Mesendoderm (in vitro differentiated cells): ENCODE measurements at regions not wholly inside any gene's neighbourhood (a gene's known extent, or its start where the extent isn't known, plus 50 kb on each side); places are given as distances from the start of the nearest gene placed in this dataset.

Experiments used
- DNase-seq: peaks from one replicate; pipeline ENCODE4 v3.0.0; 2013
- H2AK5ac ChIP-seq: 2 replicates; pipeline ENCODE4 v1.6.1; 2013; ENCODE audit warnings: low read length, inconsistent platforms
- H2BK120ac ChIP-seq: 2 replicates; pipeline ENCODE4 v1.6.1; 2013; ENCODE audit warnings: low read depth, mild to moderate bottlenecking, low read length, moderate library complexity, mixed read lengths
- H2BK15ac ChIP-seq: replicated peaks from 2 replicates; pipeline ENCODE4 v1.6.1; 2013; ENCODE audit warnings: low read depth, mild to moderate bottlenecking, moderate library complexity
- H2BK5ac ChIP-seq: 2 replicates; pipeline ENCODE4 v1.6.1; 2013; ENCODE audit warnings: low read length, inconsistent platforms
- H3K18ac ChIP-seq: 2 replicates; pipeline ENCODE4 v1.6.1; 2013; ENCODE audit warnings: mild to moderate bottlenecking, low read length, mixed read lengths
- H3K23ac ChIP-seq: one replicate; pipeline ENCODE4 v1.6.1; 2013; ENCODE audit warnings: low read length
- H3K27ac ChIP-seq: 2 replicates; pipeline ENCODE4 v1.5.1; 2013; ENCODE audit warnings: low read depth, mild to moderate bottlenecking, inconsistent platforms, low read length, moderate library complexity
- H3K27me3 ChIP-seq: 2 replicates; pipeline ENCODE4 v1.6.1; 2013; ENCODE audit warnings: low read length, control low read depth, mild to moderate bottlenecking, inconsistent platforms; ENCODE audit not compliant: insufficient read depth, poor library complexity
- H3K36me3 ChIP-seq: 2 replicates; pipeline ENCODE4 v1.6.1; 2013; ENCODE audit warnings: low read length, inconsistent platforms; ENCODE audit not compliant: control insufficient read depth, insufficient read depth
- H3K4ac ChIP-seq: one replicate; pipeline ENCODE4 v1.6.1; 2013; ENCODE audit warnings: low read depth, mild to moderate bottlenecking, low read length, moderate library complexity
- H3K4me1 ChIP-seq: 2 replicates; pipeline ENCODE4 v1.6.1; 2013; ENCODE audit warnings: low read depth, low read length, inconsistent platforms; ENCODE audit not compliant: control insufficient read depth
- H3K4me2 ChIP-seq: 2 replicates; pipeline ENCODE4 v1.6.1; 2013; ENCODE audit warnings: low read length
- H3K4me3 ChIP-seq: 2 replicates; pipeline ENCODE4 v1.5.1; 2013; ENCODE audit warnings: mild to moderate bottlenecking, low read length
- H3K56ac ChIP-seq: one replicate; pipeline ENCODE4 v1.6.1; 2013; ENCODE audit warnings: low read length
- H3K79me1 ChIP-seq: 2 replicates; pipeline ENCODE4 v1.6.1; 2013; ENCODE audit warnings: low read length, inconsistent platforms
- H3K79me2 ChIP-seq: 2 replicates; pipeline ENCODE4 v1.6.1; 2013; ENCODE audit warnings: mild to moderate bottlenecking, low read length; ENCODE audit not compliant: control insufficient read depth, insufficient read depth
- H3K9ac ChIP-seq: 2 replicates; pipeline ENCODE4 v1.6.1; 2013; ENCODE audit warnings: low read length, inconsistent platforms
- H4K5ac ChIP-seq: one replicate; pipeline ENCODE4 v1.6.1; 2013; ENCODE audit warnings: low read length
- H4K8ac ChIP-seq: one replicate; pipeline ENCODE4 v1.6.1; 2013; ENCODE audit warnings: low read depth, mild to moderate bottlenecking, control low read depth, low read length, moderate library complexity
- WGBS: extraction: QIAGEN DNeasy Blood & Tissue Kit; methylation state at CpG from one replicate; pipeline ENCODE4 v1.1.7; 2013; ENCODE audit warnings: low lambda C conversion rate, missing lambda C conversion rate; ENCODE audit not compliant: insufficient coverage; ENCODE audit errors: extremely low coverage; 5-methylcytosine and 5-hydroxymethylcytosine counted together

DNA sequence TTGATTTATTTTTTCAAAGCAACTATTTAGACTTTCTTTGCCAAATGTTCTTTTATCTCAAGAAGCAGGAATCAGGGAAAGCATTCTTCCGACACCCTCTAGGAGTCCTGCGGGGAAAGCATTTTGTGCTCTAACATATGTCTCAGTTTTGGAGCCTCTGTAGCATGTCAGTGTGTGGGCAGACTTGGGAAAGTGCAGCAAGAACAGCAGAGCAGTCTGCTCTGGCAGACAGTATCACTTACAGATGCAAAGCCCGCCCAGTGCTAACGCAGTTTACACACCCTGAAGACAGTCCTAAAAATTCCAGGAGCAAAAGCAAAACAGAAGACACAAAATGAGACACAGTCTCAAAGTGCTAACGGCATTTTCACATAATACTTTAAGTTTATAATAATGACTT, 393.5 kb downstream of the KLF12 start:
- no peaks in the 10 kb centered on the region for H3K27me3 ChIP-seq
- H3K23ac ChIP-seq: no peak overlapping the region
- no peak overlapping the region for H4K8ac ChIP-seq
- no peak overlapping the region for H3K9ac ChIP-seq
- no peaks in the 10 kb centered on the region for H3K36me3 ChIP-seq
- no peak overlapping the region for H3K4ac ChIP-seq
- no CpG with 5 or more reads among the region's 5 CpGs for WGBS
- H3K4me1 ChIP-seq: peaks cover 7% of the 10 kb centered on the region
- H3K27ac ChIP-seq: no peak overlapping the region
- H2BK120ac ChIP-seq: no peak overlapping the region
- H3K4me2 ChIP-seq: no peak overlapping the region
- no peak overlapping the region for H2BK5ac ChIP-seq
- no peak overlapping the region for H4K5ac ChIP-seq
- no peak overlapping the region for H3K18ac ChIP-seq
- DNase-seq: no peak
- peak overlapping the region; percentile 15 for H3K56ac ChIP-seq
- H2AK5ac ChIP-seq: no peak overlapping the region
- no peak overlapping the region for H3K4me3 ChIP-seq
- no peak overlapping the region for H2BK15ac ChIP-seq
- no peaks in the 10 kb centered on the region for H3K79me1 ChIP-seq
- H3K79me2 ChIP-seq: no peaks in the 10 kb centered on the region

DNA sequence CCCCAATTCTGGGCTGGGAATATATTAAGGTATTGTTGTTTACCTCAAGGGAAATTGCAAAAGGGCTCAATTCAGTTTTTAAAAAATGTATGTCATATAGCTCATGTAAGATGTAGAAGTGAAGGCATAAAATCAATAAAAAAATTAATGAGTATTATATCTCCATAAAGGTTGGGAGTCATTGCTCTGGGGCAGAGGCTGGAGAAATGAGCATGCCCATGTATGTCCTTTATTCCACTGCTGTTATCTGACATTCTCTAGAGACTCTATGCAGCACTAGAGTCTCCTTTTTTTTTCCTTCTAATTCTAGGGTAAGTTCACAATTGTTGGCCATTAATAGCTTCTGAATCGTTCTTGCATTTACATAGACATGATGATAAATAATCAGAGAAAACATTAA, 394.8 kb downstream of the KLF12 start:
- Histone ChIP-seq H3K4ac (no peak overlapping the region), H4K8ac (no peak overlapping the region), H3K4me3 (no peak overlapping the region), H3K27ac (no peak overlapping the region), H3K23ac (no peak overlapping the region), H2BK15ac (no peak overlapping the region), H3K4me2 (no peak overlapping the region), H3K9ac (no peak overlapping the region), H3K36me3 (no peaks in the 10 kb centered on the region), H3K18ac (no peak overlapping the region), H2AK5ac (no peak overlapping the region), H3K27me3 (no peaks in the 10 kb centered on the region), H2BK5ac (no peak overlapping the region), H3K79me2 (no peaks in the 10 kb centered on the region), H4K5ac (no peak overlapping the region), H3K56ac (no peak overlapping the region), H2BK120ac (no peak overlapping the region), H3K79me1 (no peaks in the 10 kb centered on the region), H3K4me1 (peaks cover 7% of the 10 kb centered on the region)
- WGBS: no CpG with 5 or more reads among the region's 1 CpG
- DNase-seq: no peak

DNA sequence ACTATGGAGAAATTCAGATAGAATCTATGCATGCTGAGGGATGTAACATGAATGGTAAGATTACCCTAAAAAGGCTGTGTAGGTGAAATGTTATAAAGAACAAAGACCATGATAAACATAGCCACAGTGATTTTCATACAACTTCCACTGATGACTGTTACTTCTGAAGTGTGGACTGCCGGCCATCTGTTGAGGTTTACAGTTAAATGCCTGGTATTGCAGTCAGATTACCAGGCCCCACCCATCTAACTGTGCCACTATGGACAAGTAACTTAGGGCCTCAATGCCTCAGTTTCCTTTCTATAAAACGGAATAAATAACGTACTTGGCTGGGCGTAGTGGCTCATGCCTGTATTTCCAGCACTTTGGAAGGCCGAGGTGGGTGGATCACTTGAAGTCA, 395.6 kb downstream of the KLF12 start:
- no peaks in the 10 kb centered on the region for H3K79me1 ChIP-seq
- H2BK120ac ChIP-seq: no peak overlapping the region
- H3K4me1 ChIP-seq: peaks cover 7% of the 10 kb centered on the region
- no peak overlapping the region for H3K9ac ChIP-seq
- no peak overlapping the region for H3K18ac ChIP-seq
- no peak overlapping the region for H4K5ac ChIP-seq
- no CpG with 5 or more reads among the region's 5 CpGs for WGBS
- H3K36me3 ChIP-seq: no peaks in the 10 kb centered on the region
- H3K4ac ChIP-seq: no peak overlapping the region
- H2BK15ac ChIP-seq: no peak overlapping the region
- H3K4me2 ChIP-seq: no peak overlapping the region
- peak overlapping the region; percentile 28 for H4K8ac ChIP-seq
- H3K4me3 ChIP-seq: no peak overlapping the region
- H3K79me2 ChIP-seq: no peaks in the 10 kb centered on the region
- H2BK5ac ChIP-seq: no peak overlapping the region
- H3K56ac ChIP-seq: no peak overlapping the region
- H3K23ac ChIP-seq: no peak overlapping the region
- H3K27me3 ChIP-seq: no peaks in the 10 kb centered on the region
- DNase-seq: no peak
- no peak overlapping the region for H3K27ac ChIP-seq
- no peak overlapping the region for H2AK5ac ChIP-seq

DNA sequence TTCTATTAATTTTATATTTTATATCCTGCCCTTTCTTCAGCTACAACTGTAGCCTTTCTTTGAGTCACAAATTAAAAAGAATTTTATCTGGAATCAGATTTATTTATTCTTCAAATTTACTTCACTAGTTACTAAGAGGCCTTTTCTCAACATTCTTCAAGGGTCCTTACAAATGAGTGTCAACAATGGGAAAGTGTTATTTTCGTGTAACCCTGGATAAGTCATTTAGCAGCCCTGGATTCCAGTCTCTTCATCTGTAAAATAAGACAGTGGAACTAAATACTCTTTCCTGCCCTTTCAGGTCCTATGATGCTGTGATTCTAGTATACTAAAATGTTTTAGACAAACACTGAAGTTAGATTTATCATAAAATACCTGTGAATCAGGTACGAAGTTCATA, 397.0 kb downstream of the KLF12 start:
- Histone ChIP-seq H3K36me3 (no peaks in the 10 kb centered on the region), H3K56ac (no peak overlapping the region), H3K27me3 (no peaks in the 10 kb centered on the region), H3K18ac (no peak overlapping the region), H3K23ac (no peak overlapping the region), H3K4ac (no peak overlapping the region), H3K79me2 (no peaks in the 10 kb centered on the region), H2BK5ac (no peak overlapping the region), H4K8ac (no peak overlapping the region), H2BK120ac (no peak overlapping the region), H3K27ac (no peak overlapping the region), H3K9ac (no peak overlapping the region), H3K4me2 (no peak overlapping the region), H2BK15ac (no peak overlapping the region), H3K79me1 (no peaks in the 10 kb centered on the region), H3K4me3 (no peak overlapping the region), H3K4me1 (peaks cover 7% of the 10 kb centered on the region), H4K5ac (no peak overlapping the region), H2AK5ac (no peak overlapping the region)
- no CpG with 5 or more reads among the region's 2 CpGs for WGBS
- DNase-seq: no peak

DNA sequence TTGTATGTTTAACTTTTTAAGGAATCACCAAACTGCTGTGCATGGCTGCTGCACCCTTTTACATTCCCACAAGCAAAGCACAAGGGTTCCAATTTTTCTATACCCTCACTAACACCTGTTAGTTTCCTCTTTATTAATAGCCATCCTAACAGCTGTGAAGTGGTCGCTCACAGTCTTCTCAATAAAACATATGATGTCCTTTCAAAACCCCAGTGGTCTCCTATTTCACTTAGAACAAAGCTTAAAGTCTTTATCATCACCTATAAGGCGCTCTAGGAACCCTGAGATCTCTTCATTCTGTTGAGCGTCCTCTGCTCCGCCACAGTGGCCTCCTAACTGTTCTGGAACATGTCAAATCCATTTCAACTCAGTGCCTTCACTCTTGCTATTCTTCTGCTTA, 400.5 kb downstream of the KLF12 start:
- Histone ChIP-seq H3K79me2 (no peaks in the 10 kb centered on the region), H2BK15ac (no peak overlapping the region), H3K27ac (no peak overlapping the region), H4K5ac (no peak overlapping the region), H3K23ac (no peak overlapping the region), H3K4me2 (no peak overlapping the region), H2BK120ac (no peak overlapping the region), H2BK5ac (no peak overlapping the region), H3K79me1 (no peaks in the 10 kb centered on the region), H3K36me3 (no peaks in the 10 kb centered on the region), H3K4me3 (no peak overlapping the region), H3K27me3 (no peaks in the 10 kb centered on the region), H3K4ac (no peak overlapping the region), H3K9ac (no peak overlapping the region), H4K8ac (no peak overlapping the region), H3K18ac (no peak overlapping the region), H2AK5ac (no peak overlapping the region), H3K56ac (no peak overlapping the region), H3K4me1 (peaks cover 2% of the 10 kb centered on the region)
- no peak for DNase-seq
- no CpG with 5 or more reads among the region's 4 CpGs for WGBS

DNA sequence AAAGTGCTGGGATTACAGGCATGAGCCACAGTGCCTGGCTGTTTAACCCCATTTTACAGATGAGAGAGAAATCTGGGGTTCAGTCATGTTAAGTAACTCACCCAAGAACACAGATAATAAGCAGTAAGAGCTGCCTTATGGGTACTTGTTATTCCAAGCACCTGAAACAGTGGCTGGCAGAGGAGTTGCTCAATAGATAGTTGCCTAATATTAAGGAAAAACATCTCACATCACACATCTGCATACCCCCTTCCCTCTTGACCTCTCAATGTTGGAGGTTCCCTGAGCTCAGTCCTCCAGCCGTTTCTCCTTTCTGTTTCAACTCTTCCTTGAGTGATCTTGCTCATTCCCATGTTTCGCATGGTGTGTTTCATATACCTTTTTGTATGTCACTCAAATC, 401.9 kb downstream of the KLF12 start:
- no peaks in the 10 kb centered on the region for H3K27me3 ChIP-seq
- no peak overlapping the region for H3K9ac ChIP-seq
- no peak for DNase-seq
- H4K8ac ChIP-seq: no peak overlapping the region
- no peak overlapping the region for H4K5ac ChIP-seq
- no peak overlapping the region for H3K4ac ChIP-seq
- no peak overlapping the region for H3K23ac ChIP-seq
- H3K56ac ChIP-seq: no peak overlapping the region
- H3K4me2 ChIP-seq: no peak overlapping the region
- H2AK5ac ChIP-seq: no peak overlapping the region
- no peak overlapping the region for H3K27ac ChIP-seq
- no CpG with 5 or more reads among the region's 2 CpGs for WGBS
- H3K79me1 ChIP-seq: no peaks in the 10 kb centered on the region
- H3K36me3 ChIP-seq: no peaks in the 10 kb centered on the region
- H3K4me1 ChIP-seq: peaks cover 2% of the 10 kb centered on the region
- H3K18ac ChIP-seq: no peak overlapping the region
- no peaks in the 10 kb centered on the region for H3K79me2 ChIP-seq
- H3K4me3 ChIP-seq: no peak overlapping the region
- no peak overlapping the region for H2BK5ac ChIP-seq
- H2BK120ac ChIP-seq: no peak overlapping the region
- no peak overlapping the region for H2BK15ac ChIP-seq
